GM23248 (cell line): ENCODE measurements at regions not wholly inside any gene's neighbourhood (a gene's known extent, or its start where the extent isn't known, plus 50 kb on each side); places are given as distances from the start of the nearest gene placed in this dataset.

Experiments used
- DNase-seq: peaks from one replicate; pipeline ENCODE4 v3.0.0-alpha.2; 2015
- H2AFZ ChIP-seq: fragments of 200-600 bp; sonication (generic); 2 replicates; pipeline ENCODE4 v1.6.1; 2016; ENCODE audit warnings: antibody characterized with exemption
- H3F3A ChIP-seq: fragments of 200-600 bp; sonication (generic); 2 replicates; pipeline ENCODE4 v1.6.1; 2016; ENCODE audit warnings: mild to moderate bottlenecking, antibody characterized with exemption, mixed run types; ENCODE audit not compliant: insufficient read depth
- H3K27ac ChIP-seq: fragments of 200-600 bp; sonication (generic); 2 replicates; pipeline ENCODE4 v1.5.1; 2016; ENCODE audit warnings: mild to moderate bottlenecking
- H3K27me3 ChIP-seq: fragments of 200-600 bp; sonication (generic); replicated peaks from 2 replicates; pipeline ENCODE4 v1.6.1; 2016; ENCODE audit warnings: mild to moderate bottlenecking; ENCODE audit not compliant: insufficient read depth
- H3K36me3 ChIP-seq: fragments of 200-600 bp; sonication (generic); 2 replicates; pipeline ENCODE4 v1.6.1; 2016; ENCODE audit warnings: low read depth, mild to moderate bottlenecking
- H3K4me1 ChIP-seq: fragments of 200-600 bp; sonication (generic); 2 replicates; pipeline ENCODE4 v1.6.1; 2016; ENCODE audit warnings: mild to moderate bottlenecking; ENCODE audit not compliant: insufficient read depth
- H3K4me2 ChIP-seq: fragments of 200-600 bp; sonication (generic); one replicate; pipeline ENCODE4 v1.6.1; 2016; ENCODE audit warnings: mild to moderate bottlenecking; ENCODE audit not compliant: unreplicated experiment
- H3K4me3 ChIP-seq: fragments of 200-600 bp; sonication (generic); 2 replicates; pipeline ENCODE4 v1.5.1; 2016; ENCODE audit warnings: mild to moderate bottlenecking
- H3K79me2 ChIP-seq: fragments of 200-600 bp; sonication (generic); 2 replicates; pipeline ENCODE4 v1.6.1; 2016; ENCODE audit warnings: mild to moderate bottlenecking; ENCODE audit not compliant: insufficient read depth
- H3K9ac ChIP-seq: fragments of 200-600 bp; sonication (generic); 2 replicates; pipeline ENCODE4 v1.6.1; 2016; ENCODE audit warnings: mild to moderate bottlenecking
- H3K9me2 ChIP-seq: fragments of 200-600 bp; sonication (generic); 2 replicates; pipeline ENCODE4 v1.6.1; 2016; ENCODE audit warnings: mixed run types, mild to moderate bottlenecking, moderate library complexity; ENCODE audit not compliant: insufficient read depth
- H3K9me3 ChIP-seq: fragments of 200-600 bp; sonication (generic); one replicate; pipeline ENCODE4 v1.6.1; 2017; ENCODE audit warnings: low read depth
- H4K20me1 ChIP-seq: fragments of 200-600 bp; sonication (generic); 2 replicates; pipeline ENCODE4 v1.6.0; 2016; ENCODE audit not compliant: insufficient read depth
- EZH2 ChIP-seq: fragments of 200-600 bp; sonication (generic); IDR thresholded peaks from 2 replicates; pipeline ENCODE4 v1.6.1; 2018; ENCODE audit warnings: antibody characterized with exemption, mild to moderate bottlenecking; ENCODE audit not compliant: insufficient read depth, poor library complexity, severe bottlenecking
- EZH2phosphoT487 ChIP-seq: fragments of 200-600 bp; sonication (generic); IDR thresholded peaks from 2 replicates; pipeline ENCODE4 v1.6.1; 2018; ENCODE audit warnings: antibody characterized with exemption, moderate library complexity, mild to moderate bottlenecking, low read depth; ENCODE audit not compliant: insufficient read depth
- WGBS, 2 experiments: methylation state at CpG; one replicate each; pipeline ENCODE4 v1.1.6; 2015 to 2017; ENCODE audit warnings: low lambda C conversion rate in 2 of 2, low coverage in 1 of 2; ENCODE audit errors: missing lambda C conversion rate in 2 of 2; 5-methylcytosine and 5-hydroxymethylcytosine counted together
- in situ Hi-C: fragments of 300-500 bp; cut with MboI; formaldehyde crosslinking; loops from 2 replicates; pipeline ENCODE4 v1.15.0; 2020

GRCh38 chr19:37303591-37304171, 67.2 kb upstream of the ZNF527 start:
- 63 to 64% methylated on average over 26 to 36 of the region's 36 CpGs for WGBS, 2 experiments
- TF ChIP-seq EZH2 (no peak), EZH2phosphoT487 (no peak)
- in situ Hi-C loops, result no loop called here
- Histone ChIP-seq H3K27ac (no peak overlapping the region), H2AFZ (no peak overlapping the region), H4K20me1 (no peaks in the 10 kb centered on the region), H3K4me2 (no peak overlapping the region), H3K4me1 (no peaks in the 10 kb centered on the region), H3K79me2 (no peaks in the 10 kb centered on the region), H3K9me2 (no peaks in the 10 kb centered on the region), H3K36me3 (no peaks in the 10 kb centered on the region), H3F3A (no peaks in the 10 kb centered on the region), H3K27me3 (no peaks in the 10 kb centered on the region), H3K4me3 (no peak overlapping the region), H3K9me3 (no peaks in the 10 kb centered on the region), H3K9ac (no peak overlapping the region)
- no peak for DNase-seq

GRCh38 chr19:37304190-37304883, 66.6 kb upstream of the ZNF527 start:
- Histone ChIP-seq H3K36me3 (no peaks in the 10 kb centered on the region), H3K4me3 (no peak overlapping the region), H3K9ac (no peak overlapping the region), H3K4me1 (no peaks in the 10 kb centered on the region), H3K4me2 (no peak overlapping the region), H3K79me2 (no peaks in the 10 kb centered on the region), H3K27ac (no peak overlapping the region), H2AFZ (no peak overlapping the region), H3K9me3 (no peaks in the 10 kb centered on the region), H3K27me3 (no peaks in the 10 kb centered on the region), H3F3A (no peaks in the 10 kb centered on the region), H4K20me1 (no peaks in the 10 kb centered on the region), H3K9me2 (no peaks in the 10 kb centered on the region)
- 34 to 36% methylated on average over 43 to 44 of the region's 44 CpGs for WGBS, 2 experiments
- TF ChIP-seq EZH2 (no peak), EZH2phosphoT487 (no peak)
- in situ Hi-C loops, result no loop called here
- DNase-seq, result no peak

- no peak overlapping the region for H3K27ac ChIP-seq
- no peak for DNase-seq
- no peak overlapping the region for H3K9ac ChIP-seq
- H3K27me3 ChIP-seq, result no peaks in the 10 kb centered on the region
- in situ Hi-C loops, result no loop called here
- H4K20me1 ChIP-seq, result no peaks in the 10 kb centered on the region
- TF ChIP-seq EZH2phosphoT487, result no peak
- no peak for TF ChIP-seq EZH2
- no peaks in the 10 kb centered on the region for H3K79me2 ChIP-seq
- no peak overlapping the region for H3K4me3 ChIP-seq
- no peaks in the 10 kb centered on the region for H3F3A ChIP-seq
- WGBS, 2 experiments, result 81 to 84% methylated on average over 17 of the region's 17 CpGs
- no peaks in the 10 kb centered on the region for H3K36me3 ChIP-seq
- no peak overlapping the region for H3K4me2 ChIP-seq
- H3K4me1 ChIP-seq, result no peaks in the 10 kb centered on the region
- H2AFZ ChIP-seq, result no peak overlapping the region
- no peaks in the 10 kb centered on the region for H3K9me3 ChIP-seq
- H3K9me2 ChIP-seq, result no peaks in the 10 kb centered on the region
These were observed 66.0 kb upstream of the ZNF527 start for GRCh38 chr19:37304884-37305255.

DNA sequence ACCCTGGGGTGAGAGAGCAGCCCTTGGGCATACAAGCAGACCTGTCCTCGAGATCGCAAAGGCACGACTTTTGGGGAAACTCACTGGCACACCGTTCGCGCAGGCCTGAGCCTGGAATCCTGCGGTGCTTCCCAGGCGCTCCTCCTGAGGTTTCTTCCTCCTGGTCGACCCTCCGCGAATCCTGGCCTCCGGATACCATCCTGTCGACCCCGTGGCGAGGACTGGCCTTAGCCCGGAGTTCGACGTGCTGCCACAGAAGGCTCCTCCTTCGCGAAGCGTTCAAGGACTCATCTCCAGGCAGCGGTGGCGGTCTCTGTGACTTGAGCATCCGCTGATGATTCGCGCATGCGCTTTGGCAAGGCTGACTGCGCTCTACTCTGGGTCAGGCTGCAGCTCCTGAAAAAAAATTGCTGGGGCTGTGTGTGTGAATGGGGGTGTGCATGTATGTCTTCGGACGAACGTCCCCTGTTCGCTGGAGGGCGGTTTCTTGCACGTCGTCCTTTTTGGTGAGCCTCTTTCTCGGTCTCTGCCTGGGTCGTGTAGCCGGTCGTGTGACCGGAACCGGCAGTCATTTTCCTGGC, 64.4 kb upstream of the ZNF527 start:
- Histone ChIP-seq H3K4me3 (no peak overlapping the region), H3K4me1 (no peaks in the 10 kb centered on the region), H3K36me3 (no peaks in the 10 kb centered on the region), H3K79me2 (no peaks in the 10 kb centered on the region), H3K27ac (no peak overlapping the region), H3F3A (no peaks in the 10 kb centered on the region), H3K27me3 (no peaks in the 10 kb centered on the region), H3K4me2 (no peak overlapping the region), H2AFZ (no peak overlapping the region), H3K9ac (no peak overlapping the region), H4K20me1 (no peaks in the 10 kb centered on the region), H3K9me3 (no peaks in the 10 kb centered on the region), H3K9me2 (no peaks in the 10 kb centered on the region)
- in situ Hi-C loops, result no loop called here
- DNase-seq, result no peak
- 69 to 71% methylated on average over 40 to 41 of the region's 41 CpGs for WGBS, 2 experiments
- TF ChIP-seq EZH2, result no peak
- no peak for TF ChIP-seq EZH2phosphoT487
